ENCODE measurements at regions not wholly inside any gene's neighbourhood (a gene's known extent, or its start where the extent isn't known, plus 50 kb on each side); places are given as distances from the start of the nearest gene placed in this dataset.
"Not testable (repeated sequence)": the region's sequence is repeated elsewhere in the genome, so short reads cannot be mapped to it uniquely, and the experiment has no call there.

GRCh38 chr10:91745090-91745831 is 53.0 kb upstream of the TNKS2 start:
- peak; percentile 22 for DNase-seq

GRCh38 chr10:91743465-91743864 is 54.8 kb upstream of the TNKS2 start:
- DNase-seq: no peak

- DNase-seq: no peak
Measured at GRCh38 chr10:91742229-91742628, 56.0 kb upstream of the TNKS2 start.

- DNase-seq: no peak
Measured at GRCh38 chr10:91741356-91741755, 56.9 kb upstream of the TNKS2 start.

GRCh38 chr10:91740353-91740924 is 57.8 kb upstream of the TNKS2 start:
- no peak for DNase-seq

- not testable (repeated sequence) for DNase-seq
Measured at GRCh38 chr10:91732265-91732664, 66.0 kb upstream of the TNKS2 start.

GRCh38 chr10:91729339-91729738 is 68.9 kb upstream of the TNKS2 start:
- not testable (repeated sequence) for DNase-seq

- no peak for DNase-seq
Measured at GRCh38 chr10:91726355-91726754, 71.9 kb upstream of the TNKS2 start.

GRCh38 chr10:91724933-91725332 is 73.3 kb upstream of the TNKS2 start:
- DNase-seq: no peak

GRCh38 chr10:91713461-91714072 is 80.7 kb upstream of the PPP1R3C start:
- DNase-seq: no peak

GRCh38 chr10:91711885-91712680 is 79.2 kb upstream of the PPP1R3C start:
- no peak for DNase-seq

GRCh38 chr10:91709394-91709798 is 76.5 kb upstream of the PPP1R3C start:
- DNase-seq: peak; percentile 34

- no peak for DNase-seq
Measured at GRCh38 chr10:91708174-91708861, 75.4 kb upstream of the PPP1R3C start.

GRCh38 chr10:91707236-91707635 is 74.4 kb upstream of the PPP1R3C start:
- DNase-seq: no peak

- no peak for DNase-seq
Measured at GRCh38 chr10:91705948-91706670, 73.2 kb upstream of the PPP1R3C start.

GRCh38 chr10:91702620-91703019 is 69.7 kb upstream of the PPP1R3C start:
- DNase-seq: no peak

GRCh38 chr10:91700788-91701444 is 68.0 kb upstream of the PPP1R3C start:
- peak; percentile 74 for DNase-seq

- DNase-seq: no peak
Measured at GRCh38 chr10:91700273-91700672, 67.4 kb upstream of the PPP1R3C start.

GRCh38 chr10:91698258-91698657 is 65.4 kb upstream of the PPP1R3C start:
- no peak for DNase-seq

- peak; percentile 42 for DNase-seq
Measured at GRCh38 chr10:91694170-91694794, 61.4 kb upstream of the PPP1R3C start.

GRCh38 chr10:91691981-91692380 is 59.1 kb upstream of the PPP1R3C start:
- no peak for DNase-seq

Data from fibroblast of skin of right biceps (primary cell).